ENCODE measurements at regions not wholly inside any gene's neighbourhood (a gene's known extent, or its start where the extent isn't known, plus 50 kb on each side); places are given as distances from the start of the nearest gene placed in this dataset.

- no peak for TF ChIP-seq EZH2 (IDR thresholded peaks at IDR 0.05; ENCODE audit: insufficient read depth, poor library complexity, severe bottlenecking)
- no peak for TF ChIP-seq EZH2phosphoT487 (IDR thresholded peaks at IDR 0.05; ENCODE audit: insufficient read depth, low read depth)
Measured at GRCh38 chr1:189971656-189972055, 506.0 kb downstream of the BRINP3 start.
